Chondrocyte (in vitro differentiated cells): ENCODE measurements at regions not wholly inside any gene's neighbourhood (a gene's known extent, or its start where the extent isn't known, plus 50 kb on each side); places are given as distances from the start of the nearest gene placed in this dataset.

Experiments
- DNase-seq: peaks from one replicate; pipeline ENCODE4 v3.0.0; 2021; ENCODE audit warnings: mixed read lengths, low spot score
- H3K27ac Mint-ChIP-seq: one replicate; pipeline ENCODE4 v1.8.0; 2021; ENCODE audit warnings: mild to moderate bottlenecking, moderate library complexity, mixed read lengths; ENCODE audit not compliant: unreplicated experiment
- H3K27me3 Mint-ChIP-seq: 2 replicates; pipeline ENCODE4 v1.8.0; 2021; ENCODE audit warnings: low read depth, mixed read lengths
- H3K36me3 Mint-ChIP-seq: 2 replicates; pipeline ENCODE4 v1.8.0; 2021; ENCODE audit warnings: low read depth, mixed read lengths
- H3K4me1 Mint-ChIP-seq: 2 replicates; pipeline ENCODE4 v1.8.0; 2021; ENCODE audit warnings: low read depth, mild to moderate bottlenecking, mixed read lengths
- H3K4me3 Mint-ChIP-seq: one replicate; pipeline ENCODE4 v1.8.0; 2021; ENCODE audit warnings: mild to moderate bottlenecking, moderate library complexity, mixed read lengths; ENCODE audit not compliant: unreplicated experiment
- H3K9me3 Mint-ChIP-seq: 2 replicates; pipeline ENCODE4 v1.8.0; 2021; ENCODE audit warnings: low read depth, mixed read lengths
- TF ChIP-seq, protein P1 (sequence below): fragments of 200-600 bp; sonication (generic); IDR thresholded peaks from 2 replicates; pipeline ENCODE4 v1.5.0; 2021; ENCODE audit warnings: antibody characterized with exemption, mild to moderate bottlenecking, moderate library complexity

DNA sequence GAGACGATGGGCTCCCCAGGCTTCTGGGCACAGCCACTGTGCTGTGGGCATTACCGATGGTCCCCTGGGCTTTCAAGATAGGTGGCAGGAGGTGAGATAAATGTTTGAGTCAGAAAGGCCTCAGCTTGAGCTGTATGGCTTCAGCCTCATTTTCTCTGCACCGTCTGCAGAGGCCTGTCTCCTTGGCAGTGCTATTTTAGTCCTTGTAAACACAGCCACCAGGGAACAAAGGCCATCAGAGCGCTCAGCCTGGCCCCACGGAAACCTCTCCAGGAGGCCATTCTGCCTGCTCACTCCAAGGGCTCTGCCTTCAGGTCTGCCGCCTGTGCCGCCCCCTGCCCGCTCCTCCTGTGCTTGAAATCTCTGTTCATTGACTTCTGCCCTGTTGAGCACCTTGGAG, 1424.9 kb downstream of the TBC1D22A start:
- Mint-ChIP-seq H3K4me3 (no peak overlapping the region), H3K4me1 (no peaks in the 10 kb centered on the region), H3K27ac (no peak overlapping the region), H3K36me3 (no peaks in the 10 kb centered on the region), H3K9me3 (peaks cover 26% of the 10 kb centered on the region), H3K27me3 (no peaks in the 10 kb centered on the region)
- no peak for DNase-seq
- TF ChIP-seq, protein P1, sequence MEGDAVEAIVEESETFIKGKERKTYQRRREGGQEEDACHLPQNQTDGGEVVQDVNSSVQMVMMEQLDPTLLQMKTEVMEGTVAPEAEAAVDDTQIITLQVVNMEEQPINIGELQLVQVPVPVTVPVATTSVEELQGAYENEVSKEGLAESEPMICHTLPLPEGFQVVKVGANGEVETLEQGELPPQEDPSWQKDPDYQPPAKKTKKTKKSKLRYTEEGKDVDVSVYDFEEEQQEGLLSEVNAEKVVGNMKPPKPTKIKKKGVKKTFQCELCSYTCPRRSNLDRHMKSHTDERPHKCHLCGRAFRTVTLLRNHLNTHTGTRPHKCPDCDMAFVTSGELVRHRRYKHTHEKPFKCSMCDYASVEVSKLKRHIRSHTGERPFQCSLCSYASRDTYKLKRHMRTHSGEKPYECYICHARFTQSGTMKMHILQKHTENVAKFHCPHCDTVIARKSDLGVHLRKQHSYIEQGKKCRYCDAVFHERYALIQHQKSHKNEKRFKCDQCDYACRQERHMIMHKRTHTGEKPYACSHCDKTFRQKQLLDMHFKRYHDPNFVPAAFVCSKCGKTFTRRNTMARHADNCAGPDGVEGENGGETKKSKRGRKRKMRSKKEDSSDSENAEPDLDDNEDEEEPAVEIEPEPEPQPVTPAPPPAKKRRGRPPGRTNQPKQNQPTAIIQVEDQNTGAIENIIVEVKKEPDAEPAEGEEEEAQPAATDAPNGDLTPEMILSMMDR: no peak

DNA sequence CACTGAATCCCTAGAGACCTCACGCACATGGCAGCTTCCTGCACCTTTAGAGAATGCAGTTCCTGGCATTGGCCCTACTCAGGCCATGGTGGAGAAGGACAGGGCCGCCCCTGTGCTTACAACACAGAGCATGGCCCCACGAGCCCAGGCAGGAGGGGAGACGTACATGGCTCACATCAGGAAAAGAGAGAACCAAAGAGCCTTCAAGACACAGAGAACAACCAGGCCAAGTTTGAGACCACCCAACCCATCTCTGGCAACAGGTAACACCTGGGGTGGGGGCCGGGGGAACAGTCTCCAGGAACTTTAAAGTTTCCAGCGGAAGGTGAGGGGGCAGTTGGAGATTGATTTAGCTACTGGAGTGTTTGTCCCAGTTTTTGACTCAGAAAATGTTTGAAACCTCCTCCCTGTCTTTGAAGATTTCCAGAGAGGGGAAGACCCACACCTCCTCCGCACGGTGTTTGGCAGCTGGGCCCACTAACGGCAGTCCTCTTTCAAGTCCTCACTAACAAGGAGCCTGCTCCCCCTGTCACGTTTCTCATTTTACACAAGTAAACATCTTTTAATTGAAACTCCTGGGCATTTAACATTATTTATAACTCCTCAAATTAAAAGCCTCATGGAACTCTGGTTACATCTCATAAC, 1423.8 kb downstream of the TBC1D22A start:
- no peak overlapping the region for H3K4me3 Mint-ChIP-seq
- peaks cover 17% of the 10 kb centered on the region for H3K9me3 Mint-ChIP-seq
- H3K4me1 Mint-ChIP-seq: no peaks in the 10 kb centered on the region
- no peaks in the 10 kb centered on the region for H3K36me3 Mint-ChIP-seq
- TF ChIP-seq, protein P1: no peak
- DNase-seq: no peak
- no peaks in the 10 kb centered on the region for H3K27me3 Mint-ChIP-seq
- no peak overlapping the region for H3K27ac Mint-ChIP-seq

DNA sequence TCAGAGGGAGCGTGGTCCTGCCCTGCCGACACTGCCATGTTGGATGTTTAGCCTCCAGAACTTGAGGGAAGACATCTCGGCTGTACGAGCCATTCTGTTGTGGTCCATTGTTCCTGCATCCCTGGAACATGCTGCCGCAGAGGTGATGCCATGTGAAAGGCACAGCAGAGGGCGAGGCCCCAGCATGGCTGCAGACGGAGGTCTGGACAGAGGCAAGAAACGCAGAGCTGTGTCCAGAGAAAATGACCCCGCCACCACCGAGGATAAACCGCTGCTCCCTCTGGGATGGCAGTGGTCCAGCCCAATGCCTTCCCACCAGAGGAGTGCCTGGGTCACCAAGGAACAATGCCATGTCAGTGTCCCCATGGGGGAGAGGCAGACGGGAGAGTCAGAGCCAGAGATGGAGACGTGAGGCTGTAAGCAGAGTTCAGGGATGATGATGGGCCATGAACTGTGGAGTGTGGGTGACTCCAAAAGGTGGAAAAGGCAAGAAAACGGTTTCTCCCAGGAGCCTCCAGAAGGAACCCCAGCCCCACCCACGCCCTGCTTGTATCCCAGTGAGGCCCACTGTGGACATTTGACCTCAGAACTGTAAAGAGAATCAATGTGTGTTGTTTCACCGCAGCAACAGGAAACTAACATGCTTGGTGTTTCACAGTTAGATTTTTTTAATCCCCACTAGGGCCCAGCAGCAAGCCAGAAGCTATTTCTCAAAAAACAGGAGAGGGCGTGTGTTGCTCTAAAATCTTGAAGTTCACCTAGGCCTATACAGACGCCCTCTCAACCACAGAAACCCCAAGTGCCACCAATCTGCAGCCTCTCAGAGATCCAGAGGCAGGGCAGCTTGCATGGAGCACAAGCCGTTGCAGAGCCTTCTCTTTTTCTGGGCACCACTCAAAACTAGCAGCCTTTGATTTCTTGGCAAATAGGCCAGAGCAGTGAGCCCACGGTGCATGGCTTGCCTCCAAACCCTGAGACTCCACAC, 1422.9 kb downstream of the TBC1D22A start:
- Mint-ChIP-seq H3K27ac (no peak overlapping the region), H3K9me3 (peaks cover 15% of the 10 kb centered on the region), H3K27me3 (no peaks in the 10 kb centered on the region), H3K36me3 (no peaks in the 10 kb centered on the region), H3K4me3 (no peak overlapping the region), H3K4me1 (no peaks in the 10 kb centered on the region)
- DNase-seq: no peak
- TF ChIP-seq, protein P1: no peak

DNA sequence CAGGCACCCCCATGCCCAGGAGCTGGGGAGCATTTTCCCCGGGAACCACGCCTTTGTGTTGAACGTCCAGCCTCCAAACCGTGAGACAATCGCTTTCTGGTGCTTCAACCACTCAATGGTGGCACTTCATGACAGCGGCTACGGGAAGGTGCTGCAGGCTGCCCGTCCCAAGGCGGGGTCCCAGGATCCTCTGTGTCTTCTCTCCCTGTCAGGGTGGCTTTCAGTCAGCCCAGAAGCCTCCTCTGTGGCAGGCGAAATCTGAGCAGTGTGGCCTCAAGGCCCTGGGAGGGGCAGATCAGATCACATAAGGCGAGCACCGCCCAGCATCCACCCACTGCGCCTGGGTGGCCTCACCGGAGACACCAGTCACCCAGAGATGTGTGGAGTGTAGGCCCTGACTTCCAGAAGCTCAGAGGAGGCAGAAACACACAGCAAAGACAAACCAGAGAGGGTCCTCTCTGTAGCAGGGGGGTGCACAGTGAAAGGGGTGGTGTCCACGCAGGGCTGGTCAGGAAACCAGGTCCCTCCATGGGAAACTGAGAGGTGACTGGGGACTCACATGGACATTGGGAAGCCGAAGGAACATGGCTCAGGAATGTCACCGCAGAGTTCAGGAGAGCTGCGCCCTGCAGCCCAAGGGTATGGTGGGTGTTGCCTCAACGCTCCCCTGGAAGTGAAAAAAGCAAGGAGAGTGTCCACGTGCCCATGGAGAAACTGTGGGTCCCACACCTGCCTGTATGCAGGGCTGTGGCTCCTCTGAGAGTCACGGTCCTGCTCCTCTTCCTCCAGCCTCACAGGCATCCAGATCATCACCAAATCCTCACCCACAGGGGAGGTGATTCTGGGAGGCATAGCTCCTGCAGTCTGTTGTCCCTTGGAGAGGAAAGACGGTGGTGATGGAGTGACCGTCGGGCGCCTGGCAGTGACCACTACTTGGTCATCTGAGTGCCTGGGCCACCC, 1420.7 kb downstream of the TBC1D22A start:
- no peak for DNase-seq
- H3K9me3 Mint-ChIP-seq: peaks cover 7% of the 10 kb centered on the region
- H3K4me1 Mint-ChIP-seq: no peaks in the 10 kb centered on the region
- H3K36me3 Mint-ChIP-seq: no peaks in the 10 kb centered on the region
- TF ChIP-seq, protein P1: no peak
- H3K27ac Mint-ChIP-seq: no peak overlapping the region
- no peak overlapping the region for H3K4me3 Mint-ChIP-seq
- no peaks in the 10 kb centered on the region for H3K27me3 Mint-ChIP-seq
